GM12878 (cell line): ENCODE measurements at regions not wholly inside any gene's neighbourhood (a gene's known extent, or its start where the extent isn't known, plus 50 kb on each side); places are given as distances from the start of the nearest gene placed in this dataset.

Experiments
- ATAC-seq: fragments of 200-7000 bp; cut with Tn5 transposase; 3 replicates; pipeline ENCODE4 v1.9.1; 2020; ENCODE audit warnings: mild to moderate bottlenecking, moderate library complexity
- BruUV-seq: library from RNA; stranded (reverse); fragments of 400-500 nt; replicated peaks from 2 replicates; lab custom pipeline; 2021; lab: Mats Ljungman, UMichigan
- CTCF ChIA-PET: fragments of 300-600 bp; sonication (Branson Sonifier 250); formaldehyde crosslinking; extraction: SDS; loops from one replicate; lab custom pipeline; 2021; ENCODE audit warnings: inconsistent platforms; lab: Yijun Ruan, JAX
- POLR2A ChIA-PET: fragments of 350-600 bp; formaldehyde crosslinking; extraction: SDS; loops from one replicate; lab custom pipeline; 2021; ENCODE audit warnings: inconsistent platforms; lab: Charles Lee
- RAD21 ChIA-PET: fragments of 300-600 bp; sonication (Branson Sonifier 250); formaldehyde crosslinking; loops from one replicate; lab custom pipeline; 2023; ENCODE audit warnings: antibody characterized with exemption; ENCODE audit not compliant: unreplicated experiment; lab: Charles Lee
- SMC1A ChIA-PET: fragments of 300-600 bp; sonication (Branson Sonifier 250); formaldehyde crosslinking; loops from one replicate; lab custom pipeline; 2023; ENCODE audit not compliant: unreplicated experiment, uncharacterized antibody; lab: Charles Lee
- DNase-seq: peaks from one replicate; pipeline ENCODE4 v3.0.0-alpha.2; 2011; ENCODE audit warnings: low read depth, low spot score
- FAIRE-seq: peaks from 3 replicates; lab custom pipeline; 2011; peaks lifted over from hg19 to GRCh38; lab: Jason Lieb, UNC
- H2AFZ ChIP-seq: 2 replicates; pipeline ENCODE4 v1.6.0; 2011; ENCODE audit warnings: low read depth, low read length, control low read depth; ENCODE audit not compliant: control insufficient read depth
- H3K27ac ChIP-seq: 2 replicates; pipeline ENCODE4 v1.5.1; 2011; ENCODE audit warnings: control low read depth; ENCODE audit not compliant: control insufficient read depth, insufficient read depth
- H3K27me3 ChIP-seq, 2 experiments: replicated peaks in 1 of 2; 2 replicates each; pipeline versions ENCODE4 v1.6.0 to v1.6.1; 2011; ENCODE audit warnings: low read length in 1 of 2; ENCODE audit not compliant: control insufficient read depth in 2 of 2, insufficient read depth in 2 of 2
- H3K36me3 ChIP-seq, 2 experiments: 2 replicates each; pipeline ENCODE4 v1.5.1; 2011; ENCODE audit warnings: low read length in 1 of 2; ENCODE audit not compliant: control insufficient read depth in 2 of 2, insufficient read depth in 2 of 2
- H3K4me1 ChIP-seq: 2 replicates; pipeline ENCODE4 v1.6.1; 2011; ENCODE audit warnings: mild to moderate bottlenecking, low read length, moderate library complexity, mixed read lengths; ENCODE audit not compliant: control insufficient read depth, insufficient read depth
- H3K4me2 ChIP-seq: 2 replicates; pipeline ENCODE4 v1.6.0; 2011; ENCODE audit warnings: control low read depth; ENCODE audit not compliant: control insufficient read depth, insufficient read depth
- H3K4me3 ChIP-seq: fragments of 200-600 bp; sonication (generic); 2 replicates; pipeline ENCODE4 v1.5.1; 2016
- H3K79me2 ChIP-seq: 2 replicates; pipeline ENCODE4 v1.6.0; 2011; ENCODE audit warnings: low read length; ENCODE audit not compliant: control insufficient read depth, insufficient read depth
- H3K9ac ChIP-seq: 2 replicates; pipeline ENCODE4 v1.8.0; 2011; ENCODE audit warnings: low read length, control low read depth, mixed read lengths; ENCODE audit not compliant: control insufficient read depth, insufficient read depth
- H3K9me3 ChIP-seq: replicated peaks from 3 replicates; pipeline ENCODE4 v1.5.1; 2011; ENCODE audit warnings: mild to moderate bottlenecking, low read length; ENCODE audit not compliant: control insufficient read depth, insufficient read depth
- H4K20me1 ChIP-seq: 2 replicates; pipeline ENCODE4 v1.6.0; 2011; ENCODE audit not compliant: control insufficient read depth, insufficient read depth
- BHLHE40 ChIP-seq, 2 experiments: fragments of 450-650 bp in 1 of 2; IDR thresholded peaks; 2 replicates each; pipeline ENCODE4 v1.6.1; 2011 to 2017; ENCODE audit warnings: low read depth in 2 of 2, borderline replicate concordance in 1 of 2, improper control_type of control experiment in 1 of 2, low read length in 1 of 2, mild to moderate bottlenecking in 1 of 2
- CBX5 ChIP-seq: sonication (generic); IDR thresholded peaks from 2 replicates; pipeline ENCODE4 v1.6.1; 2016; ENCODE audit warnings: low read depth, moderate library complexity, mild to moderate bottlenecking, inconsistent platforms
- CREM ChIP-seq: IDR thresholded peaks from 2 replicates; pipeline ENCODE4 v1.6.1; 2014; ENCODE audit warnings: antibody characterized with exemption, low read depth
- DPF2 ChIP-seq: fragments of 450-650 bp; IDR thresholded peaks from 2 replicates; pipeline ENCODE4 v1.6.1; 2017; ENCODE audit warnings: mild to moderate bottlenecking
- EGR1 ChIP-seq, 2 experiments: IDR thresholded peaks; 1 replicate in 1 of 2; 2 replicates in 1 of 2; pipeline ENCODE4 v1.6.1; 2011 to 2012; ENCODE audit warnings: low read depth in 2 of 2, low read length in 2 of 2, borderline replicate concordance in 1 of 2, mild to moderate bottlenecking in 1 of 2, moderate library complexity in 1 of 2
- FOS ChIP-seq: IDR thresholded peaks from 3 replicates; pipeline ENCODE4 v1.6.1; 2011; ENCODE audit warnings: borderline replicate concordance; ENCODE audit not compliant: insufficient read length; ENCODE audit errors: extremely low read depth
- JUND ChIP-seq: IDR thresholded peaks from 2 replicates; pipeline ENCODE4 v1.6.1; 2012; ENCODE audit warnings: low read depth, mild to moderate bottlenecking, low read length, improper control_type of control experiment, moderate library complexity
- KDM1A ChIP-seq: fragments of 200-600 bp; sonication (generic); IDR thresholded peaks from 2 replicates; pipeline ENCODE4 v1.6.1; 2016; ENCODE audit warnings: borderline replicate concordance
- KLF5 ChIP-seq: fragments of 450-650 bp; IDR thresholded peaks from 2 replicates; pipeline ENCODE4 v1.6.1; 2014; ENCODE audit warnings: mild to moderate bottlenecking; ENCODE audit not compliant: partially characterized antibody
- NFIC ChIP-seq: IDR thresholded peaks from 2 replicates; pipeline ENCODE4 v1.6.1; 2012; ENCODE audit warnings: low read depth, mild to moderate bottlenecking, inconsistent platforms, low read length, moderate library complexity
- PML ChIP-seq: IDR thresholded peaks from 2 replicates; pipeline ENCODE4 v1.6.1; 2012; ENCODE audit warnings: low read length, inconsistent platforms
- RAD51 ChIP-seq: fragments of 450-650 bp; IDR thresholded peaks from 2 replicates; pipeline ENCODE4 v1.6.1; 2016; ENCODE audit warnings: moderate library complexity, mild to moderate bottlenecking, inconsistent platforms
- SIN3A ChIP-seq: IDR thresholded peaks from 2 replicates; pipeline ENCODE4 v1.6.1; 2012; ENCODE audit warnings: low read depth, low read length, improper control_type of control experiment
- SIX5 ChIP-seq: IDR thresholded peaks from 2 replicates; pipeline ENCODE4 v1.6.1; 2011; ENCODE audit warnings: mild to moderate bottlenecking, low read depth, low read length, moderate library complexity; ENCODE audit not compliant: severe bottlenecking
- TCF7 ChIP-seq: IDR thresholded peaks from 2 replicates; pipeline ENCODE4 v1.6.1; 2014; ENCODE audit warnings: antibody characterized with exemption, borderline replicate concordance
- ZZZ3 ChIP-seq: IDR thresholded peaks from 2 replicates; pipeline ENCODE4 v1.6.1; 2011; ENCODE audit warnings: low read depth; ENCODE audit not compliant: control insufficient read depth, insufficient read length
- WGBS: methylation state at CpG from one replicate; pipeline ENCODE4 v1.1.6; 2016; ENCODE audit warnings: low lambda C conversion rate; ENCODE audit not compliant: insufficient replicate concordance, insufficient coverage; ENCODE audit errors: missing lambda C conversion rate; 5-methylcytosine and 5-hydroxymethylcytosine counted together
- in situ Hi-C: fragments of 300-500 bp; cut with MboI; formaldehyde crosslinking; loops from 9 replicates; pipeline ENCODE4 v1.14.3; 2018; ENCODE audit warnings: mixed read lengths
- intact Hi-C: fragments of 100-400 bp; cut with micrococcal nuclease; formaldehyde crosslinking; loops from one replicate; pipeline ENCODE4 v1.14.2; 2022; ENCODE audit not compliant: unreplicated experiment
- TF ChIP-seq, protein P1 (sequence below): fragments of 450-650 bp; conservative IDR thresholded peaks from 2 replicates; pipeline ENCODE4 v1.6.1; 2017; ENCODE audit warnings: mild to moderate bottlenecking, moderate library complexity
- TF ChIP-seq, protein P2 (sequence below): IDR thresholded peaks from 2 replicates; pipeline ENCODE4 v1.6.1; 2012; ENCODE audit warnings: low read depth, low read length, improper control_type of control experiment

DNA sequence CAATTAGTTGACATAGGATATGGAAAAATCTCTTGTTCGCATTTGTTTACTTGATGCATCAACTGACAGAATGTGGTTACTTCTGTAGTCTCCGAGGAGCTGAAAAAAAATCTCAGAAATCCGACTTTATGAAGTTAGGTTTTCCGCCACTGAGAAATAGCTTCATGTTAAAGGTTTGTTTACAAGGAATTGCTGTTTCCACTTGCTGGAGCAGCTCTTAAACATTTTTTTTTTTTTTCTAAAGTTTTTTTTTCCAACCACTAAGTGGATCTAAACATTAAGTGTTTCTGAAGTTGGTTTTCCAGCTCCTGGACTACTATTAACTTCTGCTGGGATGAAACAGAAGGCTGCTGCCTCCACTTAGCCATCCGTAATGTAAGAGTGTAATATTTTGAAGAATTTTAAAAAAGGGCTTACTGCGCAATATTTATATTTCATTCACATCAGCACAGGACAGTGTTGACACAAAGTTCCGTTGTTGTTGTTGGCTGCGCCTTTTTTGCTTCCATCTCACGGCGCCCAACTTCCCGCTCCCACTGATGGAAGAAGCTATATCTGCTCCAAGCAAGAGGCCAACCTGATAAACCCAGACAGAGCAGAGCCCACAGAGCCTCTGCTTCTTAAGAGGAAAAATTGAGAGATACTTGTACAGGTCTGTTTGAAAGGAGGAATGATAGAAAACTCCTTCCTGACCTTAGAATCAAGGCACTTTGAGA lies 167.7 kb upstream of the KCNJ16 start:
- 51% methylated on average over 11 of the region's 11 CpGs for WGBS
- Histone ChIP-seq H3K4me2 (no peak overlapping the region), H3K36me3 (no peaks in the 10 kb centered on the region), H3K9me3 (no peaks in the 10 kb centered on the region), H3K9ac (no peak overlapping the region), H3K4me1 (no peaks in the 10 kb centered on the region), H3K27ac (no peak overlapping the region), H3K27me3 (no peaks in the 10 kb centered on the region), H3K4me3 (no peak overlapping the region), H2AFZ (no peak overlapping the region), H4K20me1 (no peaks in the 10 kb centered on the region), H3K79me2 (no peaks in the 10 kb centered on the region)
- ChIA-PET SMC1A (interaction anchor here (0.7 to 1.1 kb wide), 2 partner anchors 12 to 1749 kb away, joined by 3 read pairs; no protein-coding TSS in a partner anchor), CTCF (no interaction called here), RAD21 (no interaction called here), POLR2A (no interaction called here)
- in situ Hi-C loops (no loop called here), intact Hi-C loops (no loop called here)
- ATAC-seq (no peak), DNase-seq (no peak), FAIRE-seq (no peak)
- BruUV-seq: no TSS peak
- TF ChIP-seq NFIC (no peak), BHLHE40 (IDR thresholded peaks at IDR 0.05; ENCODE audit: borderline replicate concordance in 1 of 2, low read depth in 2 of 2, low read length in 1 of 2) (no peak), FOS (no peak), ZZZ3 (no peak), KLF5 (no peak), CBX5 (no peak), JUND (no peak), PML (no peak), KDM1A (no peak), SIX5 (no peak), TCF7 (no peak), EGR1 (IDR thresholded peaks at IDR 0.05; ENCODE audit: borderline replicate concordance in 1 of 2, low read depth in 2 of 2, low read length in 2 of 2) (no peak), RAD51 (no peak), DPF2 (no peak), SIN3A (no peak), CREM (no peak)
- TF ChIP-seq, protein P1, sequence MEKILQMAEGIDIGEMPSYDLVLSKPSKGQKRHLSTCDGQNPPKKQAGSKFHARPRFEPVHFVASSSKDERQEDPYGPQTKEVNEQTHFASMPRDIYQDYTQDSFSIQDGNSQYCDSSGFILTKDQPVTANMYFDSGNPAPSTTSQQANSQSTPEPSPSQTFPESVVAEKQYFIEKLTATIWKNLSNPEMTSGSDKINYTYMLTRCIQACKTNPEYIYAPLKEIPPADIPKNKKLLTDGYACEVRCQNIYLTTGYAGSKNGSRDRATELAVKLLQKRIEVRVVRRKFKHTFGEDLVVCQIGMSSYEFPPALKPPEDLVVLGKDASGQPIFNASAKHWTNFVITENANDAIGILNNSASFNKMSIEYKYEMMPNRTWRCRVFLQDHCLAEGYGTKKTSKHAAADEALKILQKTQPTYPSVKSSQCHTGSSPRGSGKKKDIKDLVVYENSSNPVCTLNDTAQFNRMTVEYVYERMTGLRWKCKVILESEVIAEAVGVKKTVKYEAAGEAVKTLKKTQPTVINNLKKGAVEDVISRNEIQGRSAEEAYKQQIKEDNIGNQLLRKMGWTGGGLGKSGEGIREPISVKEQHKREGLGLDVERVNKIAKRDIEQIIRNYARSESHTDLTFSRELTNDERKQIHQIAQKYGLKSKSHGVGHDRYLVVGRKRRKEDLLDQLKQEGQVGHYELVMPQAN: no peak
- TF ChIP-seq, protein P2, sequence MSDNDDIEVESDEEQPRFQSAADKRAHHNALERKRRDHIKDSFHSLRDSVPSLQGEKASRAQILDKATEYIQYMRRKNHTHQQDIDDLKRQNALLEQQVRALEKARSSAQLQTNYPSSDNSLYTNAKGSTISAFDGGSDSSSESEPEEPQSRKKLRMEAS: no peak
